Forelimb muscle (tissue), 1 donor: ENCODE measurements at regions not wholly inside any gene's neighbourhood (a gene's known extent, or its start where the extent isn't known, plus 50 kb on each side); places are given as distances from the start of the nearest gene placed in this dataset.
"Not testable (repeated sequence)": the region's sequence is repeated elsewhere in the genome, so short reads cannot be mapped to it uniquely, and the experiment has no call there.

Source experiments
- DNase-seq: peaks from one replicate; pipeline ENCODE4 v3.0.0-alpha.2; 2013; ENCODE audit warnings: low read depth

- no peak for DNase-seq
These were observed 402.6 kb downstream of the BCKDHB start for GRCh38 chr6:80508885-80509630.

GRCh38 chr6:80504882-80505281 lies 398.4 kb downstream of the BCKDHB start:
- no peak for DNase-seq

- no peak for DNase-seq
These were observed 397.2 kb downstream of the BCKDHB start for GRCh38 chr6:80503660-80504059.

- DNase-seq = no peak
These were observed 396.4 kb downstream of the BCKDHB start for GRCh38 chr6:80502871-80503270.

- DNase-seq = no peak
These were observed 395.2 kb downstream of the BCKDHB start for GRCh38 chr6:80501636-80502035.

GRCh38 chr6:80497696-80498486 lies 391.4 kb downstream of the BCKDHB start:
- DNase-seq = not testable (repeated sequence)

- DNase-seq = no peak
These were observed 383.6 kb downstream of the BCKDHB start for GRCh38 chr6:80489911-80490635.

GRCh38 chr6:80488190-80488589 lies 381.7 kb downstream of the BCKDHB start:
- no peak for DNase-seq

GRCh38 chr6:80485494-80485893 lies 379.0 kb downstream of the BCKDHB start:
- DNase-seq = not testable (repeated sequence)

- DNase-seq = no peak
These were observed 375.6 kb downstream of the BCKDHB start for GRCh38 chr6:80482056-80482455.

- no peak for DNase-seq
These were observed 374.1 kb downstream of the BCKDHB start for GRCh38 chr6:80480421-80481157.

- no peak for DNase-seq
These were observed 371.6 kb downstream of the BCKDHB start for GRCh38 chr6:80478030-80478429.

- no peak for DNase-seq
These were observed 371.1 kb downstream of the BCKDHB start for GRCh38 chr6:80477591-80477990.

GRCh38 chr6:80472271-80472670 lies 365.8 kb downstream of the BCKDHB start:
- no peak for DNase-seq

- DNase-seq = no peak
These were observed 363.5 kb downstream of the BCKDHB start for GRCh38 chr6:80469977-80470376.

GRCh38 chr6:80468398-80468797 lies 361.9 kb downstream of the BCKDHB start:
- no peak for DNase-seq

- DNase-seq = no peak
These were observed 360.9 kb downstream of the BCKDHB start for GRCh38 chr6:80467408-80467807.

- no peak for DNase-seq
These were observed 360.5 kb downstream of the BCKDHB start for GRCh38 chr6:80466981-80467380.

- DNase-seq = no peak
These were observed 359.0 kb downstream of the BCKDHB start for GRCh38 chr6:80465513-80465912.

- no peak for DNase-seq
These were observed 358.4 kb downstream of the BCKDHB start for GRCh38 chr6:80464901-80465300.

GRCh38 chr6:80463197-80463596 lies 356.7 kb downstream of the BCKDHB start:
- no peak for DNase-seq
